Smooth muscle cell (in vitro differentiated cells): ENCODE measurements at regions not wholly inside any gene's neighbourhood (a gene's known extent, or its start where the extent isn't known, plus 50 kb on each side); places are given as distances from the start of the nearest gene placed in this dataset.

Source experiments
- DNase-seq: peaks from one replicate; lab custom pipeline; 2025; ENCODE audit not compliant: unreplicated experiment; lab: John Stamatoyannopoulos, UW
- H2AFZ ChIP-seq: fragments of 200-600 bp; sonication (generic); 2 replicates; pipeline ENCODE4 v1.6.0; 2016; ENCODE audit warnings: antibody characterized with exemption, low read depth, mild to moderate bottlenecking
- H3F3A ChIP-seq: fragments of 200-600 bp; sonication (generic); 2 replicates; pipeline ENCODE4 v1.6.0; 2017; ENCODE audit warnings: antibody characterized with exemption, low read depth
- H3K27ac ChIP-seq: fragments of 200-600 bp; sonication (generic); 2 replicates; pipeline ENCODE4 v1.5.1; 2016; ENCODE audit warnings: low read depth, mild to moderate bottlenecking
- H3K27me3 ChIP-seq: fragments of 200-600 bp; sonication (generic); 2 replicates; pipeline ENCODE4 v1.6.1; 2016; ENCODE audit warnings: low read depth, mild to moderate bottlenecking
- H3K36me3 ChIP-seq: fragments of 200-600 bp; sonication (generic); 2 replicates; pipeline ENCODE4 v1.5.1; 2016; ENCODE audit warnings: low read depth
- H3K4me1 ChIP-seq: fragments of 200-600 bp; sonication (generic); 2 replicates; pipeline ENCODE4 v1.5.1; 2016; ENCODE audit warnings: low read depth
- H3K4me2 ChIP-seq: fragments of 200-600 bp; sonication (generic); 2 replicates; pipeline ENCODE4 v1.6.0; 2016; ENCODE audit warnings: mild to moderate bottlenecking
- H3K4me3 ChIP-seq: fragments of 200-600 bp; sonication (generic); 2 replicates; pipeline ENCODE4 v1.5.1; 2016; ENCODE audit warnings: mild to moderate bottlenecking
- H3K79me2 ChIP-seq: fragments of 200-600 bp; sonication (generic); 2 replicates; pipeline ENCODE4 v1.6.0; 2016; ENCODE audit warnings: low read depth, mild to moderate bottlenecking
- H3K9ac ChIP-seq: fragments of 200-600 bp; sonication (generic); 2 replicates; pipeline ENCODE4 v1.6.0; 2016; ENCODE audit warnings: low read depth
- H3K9me3 ChIP-seq: fragments of 200-600 bp; sonication (generic); replicated peaks from 2 replicates; pipeline ENCODE4 v1.5.1; 2016; ENCODE audit warnings: low read depth
- H4K20me1 ChIP-seq: fragments of 200-600 bp; sonication (generic); 2 replicates; pipeline ENCODE4 v1.6.0; 2016; ENCODE audit warnings: low read depth
- WGBS: methylation state at CpG from one replicate; pipeline ENCODE4 v1.1.7; 2016; ENCODE audit warnings: low lambda C conversion rate; 5-methylcytosine and 5-hydroxymethylcytosine counted together
- TF ChIP-seq, protein P1 (sequence below): fragments of 200-600 bp; sonication (generic); IDR thresholded peaks from 2 replicates; pipeline ENCODE4 v1.5.1; 2017; ENCODE audit warnings: borderline replicate concordance, mild to moderate bottlenecking, antibody characterized with exemption; ENCODE audit not compliant: insufficient read depth, poor library complexity, severe bottlenecking

DNA sequence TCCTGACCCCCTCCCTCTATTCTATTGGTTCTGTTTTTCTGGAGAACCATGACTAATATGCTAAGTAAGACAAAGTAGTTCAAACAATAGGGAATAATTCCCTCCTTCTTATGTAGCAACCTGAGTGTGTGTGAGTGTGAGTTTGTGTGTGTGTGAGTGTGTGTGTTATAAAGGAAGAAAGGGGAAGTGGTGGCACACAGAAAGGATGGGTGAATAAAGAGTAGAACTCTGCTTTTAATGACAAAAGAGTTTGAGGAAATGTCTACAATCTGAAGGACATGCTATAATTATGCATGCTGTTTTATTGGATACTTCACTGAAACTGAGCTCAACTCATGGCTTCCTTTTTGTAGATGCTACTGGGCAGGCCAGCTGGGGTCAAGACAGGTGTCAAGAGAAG lies 489.5 kb downstream of the REEP3 start:
- Histone ChIP-seq H3K79me2 (no peaks in the 10 kb centered on the region), H3K27ac (no peak overlapping the region), H3K4me2 (no peak overlapping the region), H3K9ac (no peak overlapping the region), H3K4me3 (no peak overlapping the region), H2AFZ (no peak overlapping the region), H3F3A (no peaks in the 10 kb centered on the region), H3K36me3 (no peaks in the 10 kb centered on the region), H4K20me1 (no peaks in the 10 kb centered on the region), H3K9me3 (no peaks in the 10 kb centered on the region), H3K27me3 (no peaks in the 10 kb centered on the region), H3K4me1 (no peaks in the 10 kb centered on the region)
- no peak for DNase-seq
- TF ChIP-seq, protein P1, sequence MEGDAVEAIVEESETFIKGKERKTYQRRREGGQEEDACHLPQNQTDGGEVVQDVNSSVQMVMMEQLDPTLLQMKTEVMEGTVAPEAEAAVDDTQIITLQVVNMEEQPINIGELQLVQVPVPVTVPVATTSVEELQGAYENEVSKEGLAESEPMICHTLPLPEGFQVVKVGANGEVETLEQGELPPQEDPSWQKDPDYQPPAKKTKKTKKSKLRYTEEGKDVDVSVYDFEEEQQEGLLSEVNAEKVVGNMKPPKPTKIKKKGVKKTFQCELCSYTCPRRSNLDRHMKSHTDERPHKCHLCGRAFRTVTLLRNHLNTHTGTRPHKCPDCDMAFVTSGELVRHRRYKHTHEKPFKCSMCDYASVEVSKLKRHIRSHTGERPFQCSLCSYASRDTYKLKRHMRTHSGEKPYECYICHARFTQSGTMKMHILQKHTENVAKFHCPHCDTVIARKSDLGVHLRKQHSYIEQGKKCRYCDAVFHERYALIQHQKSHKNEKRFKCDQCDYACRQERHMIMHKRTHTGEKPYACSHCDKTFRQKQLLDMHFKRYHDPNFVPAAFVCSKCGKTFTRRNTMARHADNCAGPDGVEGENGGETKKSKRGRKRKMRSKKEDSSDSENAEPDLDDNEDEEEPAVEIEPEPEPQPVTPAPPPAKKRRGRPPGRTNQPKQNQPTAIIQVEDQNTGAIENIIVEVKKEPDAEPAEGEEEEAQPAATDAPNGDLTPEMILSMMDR = no peak

DNA sequence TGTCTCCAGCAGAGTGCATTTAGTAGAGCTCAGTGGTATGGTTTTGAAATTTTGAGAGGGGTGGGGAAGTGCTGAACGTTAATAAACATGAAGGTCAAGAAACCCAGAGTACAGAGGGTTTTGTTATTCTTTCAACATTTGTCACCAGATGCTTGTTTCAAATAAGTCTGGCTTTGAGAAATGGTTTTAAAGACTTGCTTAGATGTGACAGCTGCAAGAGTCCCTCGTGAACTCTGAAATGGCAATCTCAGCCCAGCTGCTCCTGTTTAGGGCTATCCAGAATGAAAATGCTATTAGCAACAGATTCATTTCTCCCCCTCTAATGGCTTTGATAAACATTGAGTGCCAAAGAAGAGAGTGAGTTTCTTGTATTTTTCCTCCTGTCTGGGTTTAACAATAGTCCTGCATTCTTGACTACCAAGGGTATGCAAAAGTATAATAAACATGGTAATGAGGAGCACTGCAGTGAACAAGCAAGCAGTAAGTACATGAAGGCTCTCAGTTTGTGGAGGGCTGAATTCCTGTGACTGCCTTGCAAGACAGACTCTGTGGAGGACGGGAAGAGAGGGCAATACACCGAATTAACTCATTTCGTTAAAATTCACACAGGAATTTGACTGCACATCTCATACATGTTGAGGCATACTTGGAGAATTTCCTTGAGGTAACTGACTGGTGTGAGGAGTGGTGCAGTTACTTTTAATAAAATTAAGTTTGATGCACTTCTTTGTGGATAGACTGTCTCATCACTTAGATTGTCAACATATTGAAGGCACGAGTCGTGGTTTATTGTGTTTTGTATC lies 490.9 kb downstream of the REEP3 start:
- Histone ChIP-seq H3K27me3 (no peaks in the 10 kb centered on the region), H3K27ac (no peak overlapping the region), H3K4me3 (no peak overlapping the region), H3K9me3 (no peaks in the 10 kb centered on the region), H3K9ac (no peak overlapping the region), H4K20me1 (no peaks in the 10 kb centered on the region), H3K4me2 (no peak overlapping the region), H3K79me2 (no peaks in the 10 kb centered on the region), H3K36me3 (no peaks in the 10 kb centered on the region), H2AFZ (no peak overlapping the region), H3K4me1 (no peaks in the 10 kb centered on the region), H3F3A (no peaks in the 10 kb centered on the region)
- 69% methylated on average over 7 of the region's 7 CpGs for WGBS
- DNase-seq = no peak
- TF ChIP-seq, protein P1 = no peak

DNA sequence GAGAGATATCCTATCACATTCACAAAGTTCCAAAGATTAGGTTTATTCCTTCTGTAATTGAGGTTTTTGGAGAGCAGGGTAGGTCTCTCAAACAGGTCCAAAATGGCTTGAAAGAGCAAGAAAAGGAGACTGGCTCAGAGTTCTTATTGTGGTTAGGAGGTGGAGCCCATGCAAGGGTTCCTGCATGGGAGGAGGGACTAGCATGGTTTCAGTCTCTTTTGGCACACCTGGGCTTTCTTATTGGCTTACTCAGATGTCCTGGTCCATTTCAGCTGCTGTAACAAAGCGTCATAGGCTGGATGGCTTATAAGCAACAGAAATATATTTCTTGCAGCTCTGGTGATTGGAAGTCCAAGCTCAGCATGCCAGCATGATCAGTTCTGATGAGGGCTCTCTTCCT lies 493.1 kb downstream of the REEP3 start:
- H3K9me3 ChIP-seq = no peaks in the 10 kb centered on the region

More for the DNA sequence above, 493.1 kb downstream of the REEP3 start:
- Histone ChIP-seq H3K4me1 (no peaks in the 10 kb centered on the region), H2AFZ (no peak overlapping the region), H3F3A (no peaks in the 10 kb centered on the region), H3K36me3 (no peaks in the 10 kb centered on the region), H4K20me1 (no peaks in the 10 kb centered on the region), H3K4me3 (no peak overlapping the region), H3K27ac (no peak overlapping the region), H3K4me2 (no peak overlapping the region), H3K9ac (no peak overlapping the region), H3K27me3 (no peaks in the 10 kb centered on the region), H3K79me2 (no peaks in the 10 kb centered on the region)
- WGBS = 88% methylated on average over 1 of the region's 1 CpG
- TF ChIP-seq, protein P1 = no peak
- no peak for DNase-seq
